ENCODE measurements at regions not wholly inside any gene's neighbourhood (a gene's known extent, or its start where the extent isn't known, plus 50 kb on each side); places are given as distances from the start of the nearest gene placed in this dataset.
"Not testable (repeated sequence)": the region's sequence is repeated elsewhere in the genome, so short reads cannot be mapped to it uniquely, and the experiment has no call there.

DNA sequence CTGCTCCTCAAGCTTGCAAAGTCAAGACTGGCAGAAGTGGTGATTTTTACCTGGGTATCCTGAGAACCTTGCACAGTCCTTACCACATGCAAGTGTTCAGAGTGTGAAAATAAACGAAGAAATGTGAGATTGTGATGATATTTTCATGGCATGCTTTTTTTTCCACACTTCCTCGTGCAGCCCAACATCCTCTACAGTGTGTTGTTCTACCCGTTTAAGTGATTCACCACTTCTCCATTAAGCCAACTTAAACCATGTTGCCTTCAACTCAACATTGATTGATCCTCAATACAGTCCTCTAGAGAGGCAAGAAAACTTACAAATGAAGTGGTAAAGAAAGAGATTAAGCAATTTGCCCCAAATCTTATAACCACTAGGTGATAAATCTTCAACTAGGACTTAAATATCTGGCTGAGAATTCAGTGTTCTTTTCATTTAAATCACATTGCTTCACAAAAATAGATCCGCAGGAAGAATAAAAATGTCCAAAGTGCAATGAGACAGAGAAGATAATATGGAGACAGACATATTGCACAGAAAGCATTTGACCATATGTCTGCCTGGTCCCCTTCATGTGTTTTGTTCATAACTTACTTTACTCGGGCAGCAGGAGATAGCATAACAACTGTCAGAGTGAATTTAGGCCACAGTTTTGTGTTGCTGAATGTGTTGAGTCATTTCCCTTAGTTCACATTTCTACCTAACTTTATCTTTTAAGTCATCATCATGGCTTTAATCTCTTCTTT is 75.8 kb upstream of the PARP8 start:
- not testable (repeated sequence) for FAIRE-seq

- FAIRE-seq = not testable (repeated sequence)
These were observed 75.1 kb upstream of the PARP8 start for GRCh38 chr5:50591338-50591737.

DNA sequence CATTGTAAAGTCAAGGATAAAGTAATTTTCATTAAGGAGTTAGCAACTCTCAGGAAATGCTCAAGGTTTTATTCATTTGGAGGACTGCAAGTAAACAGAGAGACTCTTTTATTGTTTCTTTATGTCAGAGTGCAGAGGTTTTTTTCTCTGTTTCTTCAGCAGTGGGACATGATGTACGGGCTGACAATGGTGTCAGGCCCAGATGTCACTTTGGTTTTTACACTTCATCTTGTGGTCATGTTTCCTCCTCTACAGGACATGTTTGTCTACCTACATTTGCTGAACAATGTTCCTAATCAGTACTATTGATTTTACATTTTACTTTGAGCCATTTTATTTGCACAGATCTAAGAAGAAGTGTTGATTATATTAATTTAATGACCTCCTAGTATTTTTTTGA is 72.8 kb upstream of the PARP8 start:
- no peak for FAIRE-seq

DNA sequence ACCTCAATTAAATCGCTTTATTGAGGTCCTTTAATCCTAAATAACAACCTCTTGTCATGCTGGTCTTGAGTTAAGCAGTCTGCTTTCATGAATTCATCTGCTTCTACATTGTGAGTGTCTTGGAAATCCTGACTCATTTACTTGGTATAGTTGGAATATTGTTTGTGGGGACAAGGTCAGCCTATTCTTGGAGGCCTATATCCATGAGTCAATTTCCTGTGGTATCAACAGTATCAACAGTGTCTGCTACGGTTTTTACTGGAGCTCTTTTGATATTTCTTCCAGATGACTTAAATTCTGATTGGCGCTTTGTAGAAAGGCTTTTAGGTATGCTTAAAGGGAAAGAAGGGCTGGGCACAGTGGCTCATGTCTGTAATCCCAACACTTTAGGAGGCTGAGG is 71.2 kb upstream of the PARP8 start:
- FAIRE-seq = no peak

- not testable (repeated sequence) for FAIRE-seq
These were observed 64.9 kb upstream of the PARP8 start for GRCh38 chr5:50601576-50601975.

- no peak for FAIRE-seq
These were observed 60.3 kb upstream of the PARP8 start for GRCh38 chr5:50606179-50606578.

DNA sequence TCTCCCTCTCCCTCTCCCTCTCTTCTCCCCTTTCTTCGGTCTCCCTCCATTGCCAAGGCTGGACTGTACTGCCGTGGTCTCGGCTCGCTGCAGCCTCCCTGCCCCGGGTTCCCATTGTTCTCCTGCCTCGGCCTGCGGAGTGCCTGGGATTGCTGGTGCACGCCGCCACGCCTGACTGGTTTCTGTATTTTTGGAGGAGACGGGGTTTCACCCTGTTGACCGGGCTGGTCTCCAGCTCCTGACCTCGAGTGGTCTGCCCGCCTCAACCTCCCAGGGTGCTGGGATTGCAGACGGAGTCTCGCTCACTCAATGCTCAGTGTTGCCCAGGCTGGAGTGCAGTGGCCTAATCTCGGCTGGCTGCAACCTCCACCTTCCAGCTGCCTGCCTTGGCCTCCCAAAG is 59.0 kb upstream of the PARP8 start:
- FAIRE-seq = not testable (repeated sequence)

DNA sequence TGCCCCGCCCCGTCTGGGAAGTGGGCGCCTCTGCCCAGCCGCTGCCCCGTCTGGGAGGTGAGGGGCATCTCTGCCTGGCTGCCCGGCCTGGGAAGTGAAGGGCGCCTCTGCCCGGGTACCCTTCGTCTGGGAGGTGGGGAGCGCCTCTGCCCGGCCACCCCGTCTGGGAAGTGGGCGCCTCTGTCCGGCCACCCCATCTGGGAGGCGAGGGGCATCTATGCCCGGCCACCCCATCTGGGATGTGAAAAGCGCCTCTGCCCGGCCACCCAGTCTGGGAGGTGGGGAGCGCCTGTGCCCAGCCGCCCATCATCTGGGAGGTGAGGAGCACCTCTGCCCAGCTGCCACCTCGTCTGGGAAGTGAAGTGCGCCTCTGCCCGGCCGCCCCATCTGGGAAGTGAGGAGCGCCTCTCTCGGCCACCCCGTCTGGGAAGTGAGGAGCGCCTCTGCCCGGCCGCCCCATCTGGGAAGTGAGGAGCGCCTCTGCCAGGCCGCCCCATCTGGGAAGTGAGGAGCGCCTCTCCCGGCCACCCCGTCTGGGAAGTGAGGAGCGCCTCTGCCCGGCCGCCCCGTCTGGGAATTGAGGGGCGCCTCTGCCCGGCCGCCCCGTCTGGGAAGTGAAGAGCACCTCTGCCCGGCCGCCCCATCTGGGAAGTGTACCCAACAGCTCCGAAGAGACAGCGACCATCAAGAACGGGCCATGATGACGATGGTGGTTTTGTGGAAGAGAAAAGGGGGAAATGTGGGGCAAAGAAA is 58.3 kb upstream of the PARP8 start:
- not testable (repeated sequence) for FAIRE-seq

DNA sequence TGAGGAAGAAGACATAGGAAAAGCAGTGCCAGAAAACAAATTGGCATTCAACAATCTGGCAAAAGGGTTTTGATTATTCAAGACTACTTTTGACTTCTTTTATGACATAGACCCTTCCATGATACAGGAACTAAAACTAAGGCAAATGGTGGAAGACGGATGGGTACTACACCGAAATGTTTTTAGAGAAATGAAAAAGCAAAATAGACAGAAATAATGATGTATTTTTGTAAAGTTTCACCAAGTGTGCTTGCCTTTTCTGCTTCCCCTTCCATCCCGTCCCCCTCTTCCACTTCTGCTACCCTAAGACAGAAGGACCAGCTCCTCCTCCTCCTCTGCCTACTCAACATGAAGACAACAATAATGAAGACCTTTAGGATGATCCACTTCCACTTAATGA is 53.4 kb upstream of the PARP8 start:
- not testable (repeated sequence) for FAIRE-seq
